Activated naive CD8-positive, alpha-beta T cell treated with anti-CD3 and anti-CD28 coated beads, Interleukin-2, amount 10 ng/mL, durations not matched to agents 7 days and 5 days (primary cell): ENCODE measurements at regions not wholly inside any gene's neighbourhood (a gene's known extent, or its start where the extent isn't known, plus 50 kb on each side); places are given as distances from the start of the nearest gene placed in this dataset.

Experiments used
- ATAC-seq: fragments of 150-1000 bp; cut with Tn5 transposase; one replicate; pipeline ENCODE4 v1.10.0; 2021; ENCODE audit warnings: low read depth, moderate library complexity
- POLR2A ChIA-PET: fragments of 350-600 bp; sonication (Branson Sonifier 250); formaldehyde crosslinking; loops from one replicate; lab custom pipeline; 2021; ENCODE audit warnings: antibody characterized with exemption; lab: Charles Lee
- DNase-seq: peaks from one replicate; pipeline ENCODE4 v3.0.0; 2021
- H3K27ac Mint-ChIP-seq: one replicate; pipeline ENCODE4 v1.8.0; 2022; ENCODE audit warnings: mild to moderate bottlenecking, mixed read lengths
- H3K27me3 Mint-ChIP-seq: one replicate; pipeline ENCODE4 v1.8.0; 2022; ENCODE audit warnings: mild to moderate bottlenecking, moderate library complexity, mixed read lengths
- H3K36me3 Mint-ChIP-seq: one replicate; pipeline ENCODE4 v1.8.0; 2021; ENCODE audit warnings: mild to moderate bottlenecking, mixed read lengths
- H3K4me1 Mint-ChIP-seq: one replicate; pipeline ENCODE4 v1.8.0; 2021; ENCODE audit warnings: mixed read lengths
- H3K4me3 Mint-ChIP-seq: one replicate; pipeline ENCODE4 v1.8.0; 2022; ENCODE audit warnings: mild to moderate bottlenecking, moderate library complexity, mixed read lengths
- H3K9me3 Mint-ChIP-seq: one replicate; pipeline ENCODE4 v1.8.0; 2021; ENCODE audit warnings: mixed read lengths

DNA sequence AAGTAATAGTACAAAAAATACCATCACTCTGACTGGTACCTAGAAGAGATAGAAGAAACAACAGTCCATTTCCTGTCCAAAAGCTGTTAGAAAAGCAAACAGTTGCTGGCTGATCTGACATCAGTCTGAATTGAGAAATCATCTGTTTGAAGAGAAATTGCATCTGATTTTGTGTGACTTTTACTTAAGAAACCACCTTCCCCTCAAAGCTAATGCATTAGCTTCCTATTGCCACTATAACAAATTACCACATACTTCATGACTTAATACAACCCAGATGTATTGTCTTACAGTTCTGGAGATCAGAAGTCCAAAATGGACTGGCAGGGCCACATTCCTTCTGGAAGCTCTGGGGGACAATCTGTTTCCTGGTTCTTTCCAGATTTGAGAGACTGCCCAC, 385.9 kb upstream of the TLE4 start:
- H3K9me3 Mint-ChIP-seq: no peaks in the 10 kb centered on the region

DNA sequence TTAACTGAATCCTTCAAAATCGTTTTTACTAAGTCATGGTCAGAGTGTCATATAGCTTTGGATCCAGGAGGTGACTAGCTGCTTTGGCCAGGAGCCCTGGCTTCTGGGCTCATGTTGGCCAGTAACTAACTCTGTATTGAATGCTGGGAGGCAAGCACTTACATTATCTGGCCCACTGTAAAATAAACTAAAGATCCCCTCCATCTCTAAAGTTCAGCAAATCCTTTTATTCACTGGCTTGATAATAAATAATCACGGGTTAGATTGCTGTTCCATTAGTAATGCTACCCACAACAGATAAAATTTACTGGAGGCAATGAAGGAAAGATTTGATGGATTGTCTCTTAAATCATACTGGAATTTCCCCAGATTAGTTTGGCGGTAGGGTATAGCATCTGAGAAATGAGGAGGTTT, 382.2 kb upstream of the TLE4 start:
- H3K9me3 Mint-ChIP-seq: no peaks in the 10 kb centered on the region
- ATAC-seq: no peak
- no peak overlapping the region for H3K27ac Mint-ChIP-seq
- no peak for DNase-seq
- H3K36me3 Mint-ChIP-seq: no peaks in the 10 kb centered on the region
- H3K4me3 Mint-ChIP-seq: no peak overlapping the region
- no peaks in the 10 kb centered on the region for H3K4me1 Mint-ChIP-seq
- POLR2A ChIA-PET: no interaction called here
- no peaks in the 10 kb centered on the region for H3K27me3 Mint-ChIP-seq

More for the DNA sequence above, 385.9 kb upstream of the TLE4 start:
- Mint-ChIP-seq H3K36me3 (no peaks in the 10 kb centered on the region), H3K4me1 (no peaks in the 10 kb centered on the region), H3K4me3 (no peak overlapping the region), H3K27me3 (no peaks in the 10 kb centered on the region), H3K27ac (no peak overlapping the region)
- ATAC-seq (no peak), DNase-seq (no peak)
- POLR2A ChIA-PET: no interaction called here

DNA sequence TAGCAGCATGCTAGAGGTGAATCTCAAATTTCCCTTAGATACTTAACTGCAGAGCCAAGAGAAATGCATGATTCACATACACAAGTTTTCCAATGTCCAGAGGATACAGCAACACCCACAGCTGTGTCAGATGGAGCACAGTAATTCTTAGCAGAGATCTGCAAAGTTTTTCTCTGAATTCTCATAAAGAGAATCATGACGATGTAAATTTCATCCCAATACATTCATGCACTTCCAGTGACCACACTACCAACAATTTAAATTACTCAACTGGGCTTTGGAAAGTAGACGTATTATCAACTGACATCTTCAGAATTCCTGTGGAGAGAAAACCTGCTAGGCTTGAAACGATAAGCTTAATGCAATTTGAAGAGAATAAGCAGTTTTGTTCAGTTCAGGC, 378.8 kb upstream of the TLE4 start:
- Mint-ChIP-seq H3K4me1 (no peaks in the 10 kb centered on the region), H3K4me3 (no peak overlapping the region), H3K27ac (no peak overlapping the region), H3K9me3 (no peaks in the 10 kb centered on the region), H3K36me3 (no peaks in the 10 kb centered on the region), H3K27me3 (no peaks in the 10 kb centered on the region)
- ATAC-seq (no peak), DNase-seq (no peak)
- POLR2A ChIA-PET: no interaction called here

DNA sequence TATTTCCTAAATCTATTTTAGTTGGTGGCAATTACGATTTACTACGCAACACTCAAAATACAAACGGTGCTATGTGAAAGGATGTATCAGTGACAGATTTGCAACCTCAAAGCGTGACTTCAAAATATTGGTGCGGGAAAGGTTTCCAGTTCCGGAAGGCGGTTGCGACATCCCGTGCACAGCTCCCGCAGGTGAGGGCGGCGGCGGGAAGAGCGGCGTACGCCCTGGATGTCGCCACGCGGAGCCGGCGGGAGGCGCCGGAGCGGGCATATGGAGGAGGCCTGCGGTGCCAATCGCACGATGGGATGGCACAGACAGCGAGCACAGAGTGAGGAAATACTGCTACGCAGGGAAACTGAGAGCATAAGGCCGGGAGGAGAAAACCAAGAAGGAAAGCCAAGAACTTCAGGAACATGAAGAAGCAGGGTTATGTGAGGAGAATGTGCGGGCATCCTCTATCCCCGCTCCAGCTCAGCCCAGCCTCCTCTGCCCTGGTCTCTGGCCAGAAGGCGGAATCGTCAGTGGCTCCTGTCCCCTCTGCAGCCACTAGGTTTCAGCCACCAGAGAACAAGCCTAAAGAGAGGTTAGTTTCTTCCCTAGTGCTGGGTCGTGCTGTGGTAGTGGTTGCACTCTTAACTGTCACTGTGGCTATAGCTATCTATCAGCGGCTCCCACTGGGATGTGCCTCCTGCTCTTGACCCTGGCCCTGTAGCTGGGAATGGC, 378.1 kb upstream of the TLE4 start:
- Mint-ChIP-seq H3K4me3 (no peak overlapping the region), H3K36me3 (no peaks in the 10 kb centered on the region), H3K27ac (no peak overlapping the region), H3K9me3 (no peaks in the 10 kb centered on the region), H3K4me1 (no peaks in the 10 kb centered on the region), H3K27me3 (no peaks in the 10 kb centered on the region)
- POLR2A ChIA-PET: no interaction called here
- ATAC-seq (no peak), DNase-seq (no peak)

DNA sequence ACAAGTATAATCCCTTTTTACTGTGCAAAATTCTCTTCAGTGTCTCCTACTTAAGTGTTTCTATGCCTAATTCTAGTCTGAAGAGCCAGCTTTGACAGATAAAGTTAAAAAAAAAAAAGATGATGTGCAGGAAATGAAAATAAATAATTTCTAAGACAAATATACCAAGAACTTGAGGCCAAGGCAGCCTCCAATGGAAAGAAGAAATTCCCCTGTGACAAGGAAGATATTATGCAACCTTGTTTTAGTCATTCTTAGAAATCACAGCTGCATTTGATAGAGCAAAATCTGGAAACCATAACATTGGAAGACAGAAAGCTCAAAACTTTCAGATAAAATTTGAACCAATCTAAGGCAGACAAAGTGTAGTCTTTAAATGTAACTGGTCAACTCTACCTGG, 375.9 kb upstream of the TLE4 start:
- ATAC-seq: no peak
- H3K4me1 Mint-ChIP-seq: no peaks in the 10 kb centered on the region
- no peak overlapping the region for H3K4me3 Mint-ChIP-seq
- H3K27me3 Mint-ChIP-seq: no peaks in the 10 kb centered on the region
- POLR2A ChIA-PET: no interaction called here
- H3K36me3 Mint-ChIP-seq: no peaks in the 10 kb centered on the region
- no peaks in the 10 kb centered on the region for H3K9me3 Mint-ChIP-seq
- no peak for DNase-seq
- H3K27ac Mint-ChIP-seq: no peak overlapping the region

DNA sequence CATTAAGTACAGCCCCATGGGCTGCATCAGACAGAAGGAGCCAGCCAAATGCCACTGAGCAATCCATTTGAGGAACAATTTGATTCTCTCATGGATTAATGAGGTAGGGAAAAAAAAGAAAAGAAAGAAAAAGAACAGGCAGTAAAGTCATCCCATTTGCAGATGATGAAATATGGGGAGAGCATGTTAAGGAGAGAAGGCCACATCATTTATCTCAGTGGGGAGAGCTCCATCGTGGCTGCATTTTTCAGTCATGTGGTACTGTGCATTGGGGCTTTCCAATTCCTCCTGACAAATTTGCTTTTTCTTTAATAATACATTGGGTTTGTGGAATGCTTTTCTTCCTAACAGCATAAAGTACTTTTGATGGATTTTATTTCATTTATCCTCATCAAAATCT, 375.2 kb upstream of the TLE4 start:
- no peak overlapping the region for H3K4me3 Mint-ChIP-seq
- no peak overlapping the region for H3K27ac Mint-ChIP-seq
- H3K36me3 Mint-ChIP-seq: no peaks in the 10 kb centered on the region
- POLR2A ChIA-PET: no interaction called here
- no peaks in the 10 kb centered on the region for H3K4me1 Mint-ChIP-seq
- no peaks in the 10 kb centered on the region for H3K27me3 Mint-ChIP-seq
- no peak for ATAC-seq
- no peaks in the 10 kb centered on the region for H3K9me3 Mint-ChIP-seq
- DNase-seq: no peak

DNA sequence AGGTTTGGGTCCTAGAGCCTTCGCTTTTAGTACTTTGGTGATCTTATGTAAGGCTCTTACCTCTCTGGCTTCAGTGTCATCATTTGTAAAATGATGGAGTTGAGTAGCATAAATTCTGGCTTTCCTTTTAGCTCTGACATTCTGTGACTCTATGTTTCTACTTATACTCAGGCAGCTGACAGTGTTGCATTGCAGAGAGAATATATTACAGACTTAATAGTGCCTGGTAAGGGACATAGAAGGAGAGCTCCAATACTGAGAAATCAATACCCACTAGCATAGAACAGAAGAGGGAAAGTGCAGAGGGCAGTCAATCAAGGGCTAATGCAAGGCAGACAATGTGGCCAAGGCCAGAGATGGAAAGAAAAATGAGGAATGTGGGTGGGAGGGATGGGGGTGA, 371.4 kb upstream of the TLE4 start:
- Mint-ChIP-seq H3K4me1 (no peaks in the 10 kb centered on the region), H3K36me3 (no peaks in the 10 kb centered on the region), H3K27me3 (no peaks in the 10 kb centered on the region), H3K4me3 (no peak overlapping the region), H3K9me3 (no peaks in the 10 kb centered on the region), H3K27ac (no peak overlapping the region)
- POLR2A ChIA-PET: no interaction called here
- DNase-seq: no peak
- ATAC-seq: no peak

DNA sequence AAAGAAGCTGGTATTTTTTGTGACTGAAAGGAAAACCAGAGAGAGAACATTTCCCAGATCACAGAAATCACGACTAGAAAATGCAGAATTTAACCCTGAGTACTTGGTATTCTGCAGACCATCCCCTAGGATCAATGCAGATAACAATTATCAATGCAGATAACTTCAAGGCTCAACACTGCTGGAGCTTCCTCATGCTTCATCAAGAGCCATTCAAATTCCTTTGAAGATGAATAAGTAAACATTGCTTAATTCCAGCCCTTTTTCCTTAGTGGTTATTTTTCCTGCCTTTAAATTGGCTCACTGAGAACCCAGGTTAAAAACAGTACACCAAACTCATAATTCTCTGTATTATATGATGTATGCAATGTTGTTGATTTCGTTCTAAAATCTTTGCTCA, 370.1 kb upstream of the TLE4 start:
- H3K27ac Mint-ChIP-seq: no peak overlapping the region
- no peaks in the 10 kb centered on the region for H3K27me3 Mint-ChIP-seq
- ATAC-seq: no peak
- no peaks in the 10 kb centered on the region for H3K36me3 Mint-ChIP-seq
- POLR2A ChIA-PET: no interaction called here
- no peak overlapping the region for H3K4me3 Mint-ChIP-seq
- no peaks in the 10 kb centered on the region for H3K9me3 Mint-ChIP-seq
- DNase-seq: no peak
- H3K4me1 Mint-ChIP-seq: no peaks in the 10 kb centered on the region

DNA sequence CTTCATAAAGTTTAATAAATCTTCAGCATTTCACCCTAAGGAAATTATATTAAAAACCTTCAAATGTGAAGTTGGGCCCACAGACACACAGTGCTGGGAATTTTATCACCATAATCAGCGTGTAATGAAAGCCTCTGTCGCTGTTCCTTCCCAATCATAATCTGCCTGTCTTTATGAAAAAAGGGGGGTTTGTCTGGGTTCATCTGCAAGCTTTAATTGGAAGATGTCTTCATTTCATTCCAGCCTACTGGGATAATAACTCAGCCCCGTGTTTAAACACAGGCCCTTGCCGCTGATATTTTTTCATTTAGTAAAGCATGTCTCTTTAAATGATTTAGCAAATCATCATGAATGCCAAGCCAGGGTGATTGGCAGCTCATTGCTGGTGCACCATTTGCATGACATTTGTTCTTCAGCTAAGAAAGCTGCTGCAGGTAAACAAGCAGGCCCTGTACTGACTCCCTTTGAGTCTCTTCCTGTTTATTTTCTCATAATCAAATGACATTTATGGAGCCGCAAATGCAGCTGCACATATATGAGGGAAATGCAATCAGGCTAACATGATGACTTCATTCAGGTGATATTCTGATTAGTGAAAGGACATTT, 362.9 kb upstream of the TLE4 start:
- H3K27ac Mint-ChIP-seq: no peak overlapping the region
- H3K27me3 Mint-ChIP-seq: no peaks in the 10 kb centered on the region
- POLR2A ChIA-PET: no interaction called here
- no peak overlapping the region for H3K4me3 Mint-ChIP-seq
- no peaks in the 10 kb centered on the region for H3K9me3 Mint-ChIP-seq
- H3K4me1 Mint-ChIP-seq: no peaks in the 10 kb centered on the region
- H3K36me3 Mint-ChIP-seq: no peaks in the 10 kb centered on the region
- ATAC-seq (no peak), DNase-seq (no peak)

DNA sequence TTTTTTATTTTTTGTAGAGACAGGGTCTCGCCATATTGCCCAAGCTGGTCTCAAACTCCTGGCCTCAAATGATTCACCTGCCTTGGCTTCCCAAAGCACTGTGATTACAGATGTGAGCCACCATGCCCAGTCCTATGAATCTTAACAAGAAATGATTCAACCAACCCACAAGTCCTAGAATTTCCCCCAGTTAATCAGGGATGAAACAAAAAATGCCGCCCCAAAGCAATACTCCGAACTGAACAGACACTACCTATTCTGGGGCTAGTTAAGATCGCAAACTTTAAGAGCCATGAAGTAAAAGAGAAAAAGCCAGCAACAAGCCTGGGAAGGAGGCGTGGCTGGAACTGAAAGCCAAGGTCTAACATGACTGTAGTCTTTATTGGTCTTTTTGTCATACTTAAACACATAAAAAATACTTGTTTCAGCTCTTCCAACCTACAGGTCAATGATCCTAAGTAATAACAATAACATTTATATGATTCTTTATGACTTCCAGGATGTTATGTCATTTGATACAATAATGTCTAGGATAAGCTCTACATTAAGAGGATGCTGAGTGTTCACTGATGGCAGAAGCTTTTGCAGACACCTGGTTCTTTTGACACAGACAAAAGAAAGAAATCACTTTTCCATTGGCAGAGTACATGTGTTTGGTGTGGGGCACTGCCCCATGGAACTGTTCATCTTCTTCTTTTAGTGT, 361.1 kb upstream of the TLE4 start:
- no peak for ATAC-seq
- peaks cover 2% of the 10 kb centered on the region for H3K27me3 Mint-ChIP-seq
- no peak overlapping the region for H3K27ac Mint-ChIP-seq
- H3K9me3 Mint-ChIP-seq: no peaks in the 10 kb centered on the region
- H3K4me1 Mint-ChIP-seq: no peaks in the 10 kb centered on the region
- POLR2A ChIA-PET: interaction anchor here (0.6 kb wide), 1 partner anchor 361 kb away, joined by 4 read pairs; no protein-coding TSS in a partner anchor
- H3K4me3 Mint-ChIP-seq: no peak overlapping the region
- H3K36me3 Mint-ChIP-seq: no peaks in the 10 kb centered on the region
- no peak for DNase-seq

DNA sequence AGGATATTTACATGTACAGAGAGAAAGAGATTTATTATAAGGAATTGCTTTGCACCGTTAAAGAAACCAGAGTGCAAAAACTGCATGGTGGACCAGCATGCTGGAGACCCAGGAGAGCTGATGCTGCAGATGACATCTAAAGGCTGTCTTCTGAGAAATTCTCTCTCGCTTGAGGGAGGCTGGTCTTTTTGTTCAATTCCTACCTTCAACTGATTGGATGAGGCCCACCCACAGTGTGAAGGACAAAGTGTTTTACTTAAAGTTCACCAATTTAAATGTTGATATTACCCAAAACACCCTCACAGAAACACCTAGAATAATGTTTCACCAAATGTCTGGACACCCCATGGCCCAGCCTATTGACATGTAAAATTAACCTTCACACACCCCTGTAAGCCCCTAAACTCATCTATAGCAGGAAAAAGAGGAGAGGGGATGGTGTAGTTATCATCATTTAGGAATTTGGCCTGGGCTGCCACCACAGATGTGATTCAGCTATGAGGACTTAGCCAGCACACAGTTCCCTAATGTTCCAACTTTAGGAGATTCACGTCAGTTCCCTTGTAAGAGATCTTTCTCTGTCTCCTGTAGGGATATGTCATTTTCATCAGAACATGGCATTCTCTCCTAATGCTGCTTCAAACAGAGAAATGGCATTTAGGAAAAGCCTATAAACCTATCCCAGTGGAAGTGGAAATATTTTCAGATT, 358.2 kb upstream of the TLE4 start:
- H3K27me3 Mint-ChIP-seq: peaks cover 2% of the 10 kb centered on the region
- POLR2A ChIA-PET: no interaction called here
- H3K9me3 Mint-ChIP-seq: no peaks in the 10 kb centered on the region
- ATAC-seq (no peak), DNase-seq (no peak)
- no peaks in the 10 kb centered on the region for H3K36me3 Mint-ChIP-seq
- H3K4me1 Mint-ChIP-seq: no peaks in the 10 kb centered on the region
- H3K4me3 Mint-ChIP-seq: no peak overlapping the region
- no peak overlapping the region for H3K27ac Mint-ChIP-seq

DNA sequence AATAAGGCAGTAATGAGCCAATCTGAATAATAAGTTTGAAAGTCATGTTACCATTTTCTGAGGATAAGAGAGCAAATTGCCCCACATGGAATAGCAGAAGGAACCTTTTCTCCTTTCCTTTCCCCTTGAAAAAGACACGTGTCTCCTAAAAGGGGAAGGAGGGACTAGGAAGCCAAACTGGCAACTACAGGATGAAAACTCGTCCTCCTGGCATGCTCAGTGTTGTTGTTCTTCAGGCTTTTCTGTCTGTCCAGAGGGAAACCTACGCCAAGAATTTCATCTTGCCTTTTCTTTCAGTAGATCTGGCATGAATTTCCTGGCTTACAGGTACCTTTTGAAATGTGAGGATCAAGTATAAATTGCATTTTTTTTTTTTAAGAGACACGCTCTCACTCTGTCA, 355.9 kb upstream of the TLE4 start:
- peaks cover 2% of the 10 kb centered on the region for H3K27me3 Mint-ChIP-seq
- no peaks in the 10 kb centered on the region for H3K36me3 Mint-ChIP-seq
- H3K4me1 Mint-ChIP-seq: no peaks in the 10 kb centered on the region
- ATAC-seq (no peak), DNase-seq (no peak)
- peaks cover 4% of the 10 kb centered on the region for H3K9me3 Mint-ChIP-seq
- H3K27ac Mint-ChIP-seq: no peak overlapping the region
- no peak overlapping the region for H3K4me3 Mint-ChIP-seq
- POLR2A ChIA-PET: no interaction called here

DNA sequence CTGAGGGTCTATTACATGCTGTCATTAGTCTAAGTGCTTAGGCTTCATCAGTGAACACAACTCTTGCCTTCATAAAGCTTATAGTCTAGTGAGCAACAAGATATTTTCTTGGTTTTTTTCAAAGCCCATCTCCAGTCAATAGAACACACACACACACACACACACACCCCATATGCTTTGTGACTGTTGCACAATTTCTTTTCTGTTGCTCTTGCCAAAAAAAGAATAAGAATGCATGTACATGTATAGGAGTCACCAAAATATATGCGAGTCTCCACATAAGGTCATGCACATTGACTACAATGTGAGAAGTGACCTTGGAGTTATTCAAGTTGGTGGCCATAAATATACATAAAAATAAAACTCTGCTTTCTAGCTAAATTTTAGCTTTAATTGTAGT, 351.5 kb upstream of the TLE4 start:
- Mint-ChIP-seq H3K27ac (no peak overlapping the region), H3K4me1 (no peaks in the 10 kb centered on the region), H3K27me3 (no peaks in the 10 kb centered on the region), H3K4me3 (no peak overlapping the region), H3K36me3 (no peaks in the 10 kb centered on the region), H3K9me3 (peaks cover 4% of the 10 kb centered on the region)
- DNase-seq (no peak), ATAC-seq (no peak)
- POLR2A ChIA-PET: no interaction called here
